Common myeloid progenitor, CD34-positive (primary cell): ENCODE measurements at regions not wholly inside any gene's neighbourhood (a gene's known extent, or its start where the extent isn't known, plus 50 kb on each side); places are given as distances from the start of the nearest gene placed in this dataset.

Source experiments
- CTCF ChIA-PET: fragments of 350-600 bp; sonication (Branson Sonifier 250); formaldehyde crosslinking; loops from one replicate; lab custom pipeline; 2021; ENCODE audit warnings: antibody characterized with exemption; lab: Charles Lee
- POLR2A ChIA-PET: fragments of 350-600 bp; sonication (Branson Sonifier 250); formaldehyde crosslinking; loops from one replicate; lab custom pipeline; 2021; ENCODE audit warnings: antibody characterized with exemption; lab: Charles Lee
- DNase-seq, 3 donors: peaks; one replicate each; pipeline versions ENCODE4 v3.0.0 to v3.0.0-alpha.2; 2013
- H3K27ac ChIP-seq, 2 experiments: 1 replicate in 1 of 2; 2 replicates in 1 of 2; pipeline ENCODE4 v1.7.0; 2013; ENCODE audit warnings: inconsistent platforms in 2 of 2, low read length in 2 of 2, mild to moderate bottlenecking in 2 of 2, low read depth in 1 of 2, moderate library complexity in 1 of 2; ENCODE audit not compliant: severe bottlenecking in 2 of 2, insufficient read depth in 1 of 2, poor library complexity in 1 of 2
- H3K27me3 ChIP-seq, 5 experiments: replicated peaks in 2 of 5; 1 replicate in 3 of 5; 2 replicates in 2 of 5; pipeline versions ENCODE4 v1.6.1 to v1.7.0; 2013; ENCODE audit warnings: low read length in 4 of 5, mild to moderate bottlenecking in 2 of 5, moderate library complexity in 2 of 5, inconsistent platforms in 1 of 5; ENCODE audit not compliant: insufficient read depth in 5 of 5, control insufficient read depth in 4 of 5
- H3K36me3 ChIP-seq, 4 experiments: 1 replicate in 2 of 4; 2 replicates in 2 of 4; pipeline versions ENCODE4 v1.6.1 to v1.7.0; 2013; ENCODE audit warnings: low read length in 3 of 4, control low read depth in 1 of 4, mild to moderate bottlenecking in 1 of 4; ENCODE audit not compliant: control insufficient read depth in 4 of 4, insufficient read depth in 4 of 4
- H3K4me1 ChIP-seq, 4 experiments: 1 replicate in 3 of 4; 2 replicates in 1 of 4; pipeline versions ENCODE4 v1.6.1 to v1.7.1; 2013; ENCODE audit warnings: low read length in 3 of 4, mild to moderate bottlenecking in 3 of 4, control low read depth in 1 of 4, inconsistent platforms in 1 of 4, moderate library complexity in 1 of 4; ENCODE audit not compliant: control insufficient read depth in 4 of 4, insufficient read depth in 4 of 4; ENCODE audit errors: control extremely low read depth in 1 of 4
- H3K4me3 ChIP-seq, 7 experiments: 1 replicate in 4 of 7; 2 replicates in 3 of 7; pipeline versions ENCODE4 v1.5.1 to v1.7.0; 2013; ENCODE audit warnings: mild to moderate bottlenecking in 7 of 7, low read length in 6 of 7, moderate library complexity in 6 of 7, inconsistent platforms in 2 of 7, low read depth in 2 of 7, control low read depth in 1 of 7; ENCODE audit not compliant: insufficient read depth in 4 of 7, control insufficient read depth in 1 of 7; ENCODE audit errors: extremely low read depth in 1 of 7
- H3K9me3 ChIP-seq, 5 experiments: 1 replicate in 4 of 5; 2 replicates in 1 of 5; pipeline versions ENCODE4 v1.6.1 to v1.7.1; 2013; ENCODE audit warnings: low read length in 4 of 5, mild to moderate bottlenecking in 2 of 5, inconsistent platforms in 1 of 5, low read depth in 1 of 5, moderate library complexity in 1 of 5; ENCODE audit not compliant: control insufficient read depth in 4 of 5, insufficient read depth in 2 of 5; ENCODE audit errors: control extremely low read depth in 1 of 5
- WGBS: methylation state at CpG from one replicate; pipeline ENCODE4 v1.1.5; 2013; ENCODE audit not compliant: insufficient coverage; 5-methylcytosine and 5-hydroxymethylcytosine counted together

DNA sequence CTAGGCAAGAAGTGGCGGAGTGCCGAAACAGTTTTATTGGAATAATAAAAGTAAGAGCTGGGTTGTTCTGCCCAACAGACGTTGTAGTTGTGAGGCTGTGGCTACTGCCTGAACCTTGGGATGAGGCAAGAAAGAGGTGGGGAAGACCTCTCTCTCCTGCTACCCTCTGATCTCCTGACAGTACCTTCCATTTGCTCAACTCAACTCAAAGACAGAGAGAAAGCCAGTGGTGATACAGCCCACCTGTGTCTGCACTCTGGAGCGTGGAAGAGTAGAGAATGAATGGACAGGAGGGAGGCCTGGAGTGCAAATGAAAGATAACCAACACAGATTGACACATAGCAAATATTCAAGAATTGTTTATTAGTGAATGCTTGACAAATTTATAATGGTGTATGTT is 590.3 kb downstream of the NYAP2 start:
- Histone ChIP-seq H3K27me3 (no peaks in the 10 kb centered on the region), H3K27ac (no peak overlapping the region), H3K36me3 (no peaks in the 10 kb centered on the region), H3K4me3 (no peak overlapping the region), H3K9me3 (no peaks in the 10 kb centered on the region), H3K4me1 (no peaks in the 10 kb centered on the region)
- no peak for DNase-seq
- CTCF ChIA-PET, result no interaction called here
- POLR2A ChIA-PET, result interaction anchor here (0.7 kb wide), 1 partner anchor 1634 kb away, joined by 6 read pairs; no protein-coding TSS in a partner anchor
- 96% methylated on average over 3 of the region's 4 CpGs for WGBS

- Histone ChIP-seq H3K4me1 (no peaks in the 10 kb centered on the region), H3K27ac (no peak overlapping the region), H3K36me3 (no peaks in the 10 kb centered on the region), H3K9me3 (peaks cover 0 to 6% (median 0%) of the 10 kb centered on the region in 5 experiments), H3K4me3 (no peak overlapping the region), H3K27me3 (no peaks in the 10 kb centered on the region)
- WGBS, result 93% methylated on average over 6 of the region's 7 CpGs
- ChIA-PET POLR2A (no interaction called here), CTCF (interaction anchor here (0.5 to 0.7 kb wide), 5 partner anchors 50 to 677 kb away, joined by 3 to 5 read pairs (median 3); no protein-coding TSS in a partner anchor)
- DNase-seq, result no peak
Observed at GRCh38 chr2:225980372-225980771, 580.9 kb downstream of the NYAP2 start.

- POLR2A ChIA-PET, result no interaction called here
- no peaks in the 10 kb centered on the region for H3K27me3 ChIP-seq
- 86% methylated on average over 1 of the region's 3 CpGs for WGBS
- no peaks in the 10 kb centered on the region for H3K36me3 ChIP-seq
- H3K4me1 ChIP-seq, result no peaks in the 10 kb centered on the region
- peaks cover 0 to 5% (median 0%) of the 10 kb centered on the region in 5 experiments for H3K9me3 ChIP-seq
- CTCF ChIA-PET, result no interaction called here
- no peak overlapping the region for H3K27ac ChIP-seq
- DNase-seq, result no peak
- H3K4me3 ChIP-seq, result no peak overlapping the region
Observed at GRCh38 chr2:225971433-225971832, 571.9 kb downstream of the NYAP2 start.

GRCh38 chr2:225948903-225949302 is 549.4 kb downstream of the NYAP2 start:
- ChIA-PET CTCF (interaction anchor here (0.5 kb wide), 1 partner anchor 629 kb away, joined by 4 read pairs; no protein-coding TSS in a partner anchor), POLR2A (no interaction called here)
- no peaks in the 10 kb centered on the region for H3K27me3 ChIP-seq
- no peak for DNase-seq
- peaks cover 0 to 15% (median 0%) of the 10 kb centered on the region in 5 experiments for H3K9me3 ChIP-seq
- 21% methylated on average over 4 of the region's 4 CpGs for WGBS
- no peak overlapping the region for H3K4me3 ChIP-seq
- no peaks in the 10 kb centered on the region for H3K36me3 ChIP-seq
- H3K27ac ChIP-seq, result no peak overlapping the region
- no peaks in the 10 kb centered on the region for H3K4me1 ChIP-seq

DNA sequence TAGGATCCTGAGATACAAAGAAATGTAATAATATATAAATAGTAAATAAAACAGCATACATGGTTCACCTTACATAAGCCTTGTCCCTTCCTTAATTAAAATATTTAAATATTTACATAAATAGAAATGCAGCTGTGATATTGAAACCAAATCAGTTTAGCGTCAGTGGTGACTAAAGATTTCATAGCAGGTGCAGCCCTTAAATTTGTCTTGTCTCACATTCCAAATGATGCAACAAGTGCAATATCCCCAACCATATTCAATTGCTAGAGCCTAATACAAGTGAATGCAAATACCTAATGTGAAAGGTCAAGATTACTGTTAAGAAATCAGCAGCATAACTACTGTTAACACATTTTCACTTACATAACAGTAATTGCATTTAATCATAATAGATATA is 539.5 kb downstream of the NYAP2 start:
- no CpG with 5 or more reads among the region's 1 CpG for WGBS

GRCh38 chr2:225937625-225938187 is 538.2 kb downstream of the NYAP2 start:
- no peaks in the 10 kb centered on the region for H3K4me1 ChIP-seq
- no peak overlapping the region for H3K4me3 ChIP-seq
- no peak overlapping the region for H3K27ac ChIP-seq
- no peaks in the 10 kb centered on the region for H3K27me3 ChIP-seq
- H3K9me3 ChIP-seq, result no peaks in the 10 kb centered on the region
- no peak for DNase-seq
- CTCF ChIA-PET, result no interaction called here
- no CpG with 5 or more reads among the region's 1 CpG for WGBS
- H3K36me3 ChIP-seq, result no peaks in the 10 kb centered on the region
- POLR2A ChIA-PET, result no interaction called here

More for the DNA sequence above, 539.5 kb downstream of the NYAP2 start:
- no peaks in the 10 kb centered on the region for H3K9me3 ChIP-seq
- no peaks in the 10 kb centered on the region for H3K27me3 ChIP-seq
- no peaks in the 10 kb centered on the region for H3K36me3 ChIP-seq
- no peak for DNase-seq
- no peak overlapping the region for H3K4me3 ChIP-seq
- no peak overlapping the region for H3K27ac ChIP-seq
- POLR2A ChIA-PET, result no interaction called here
- no peaks in the 10 kb centered on the region for H3K4me1 ChIP-seq
- CTCF ChIA-PET, result no interaction called here

GRCh38 chr2:225932811-225933413 is 533.4 kb downstream of the NYAP2 start:
- H3K36me3 ChIP-seq, result no peaks in the 10 kb centered on the region
- H3K4me1 ChIP-seq, result no peaks in the 10 kb centered on the region
- ChIA-PET CTCF (no interaction called here), POLR2A (no interaction called here)
- no peak overlapping the region for H3K27ac ChIP-seq
- WGBS, result no CpG with 5 or more reads among the region's 1 CpG
- no peaks in the 10 kb centered on the region for H3K27me3 ChIP-seq
- no peak for DNase-seq
- no peak overlapping the region for H3K4me3 ChIP-seq
- no peaks in the 10 kb centered on the region for H3K9me3 ChIP-seq
